ENCODE measurements at regions not wholly inside any gene's neighbourhood (a gene's known extent, or its start where the extent isn't known, plus 50 kb on each side); places are given as distances from the start of the nearest gene placed in this dataset.

DNA sequence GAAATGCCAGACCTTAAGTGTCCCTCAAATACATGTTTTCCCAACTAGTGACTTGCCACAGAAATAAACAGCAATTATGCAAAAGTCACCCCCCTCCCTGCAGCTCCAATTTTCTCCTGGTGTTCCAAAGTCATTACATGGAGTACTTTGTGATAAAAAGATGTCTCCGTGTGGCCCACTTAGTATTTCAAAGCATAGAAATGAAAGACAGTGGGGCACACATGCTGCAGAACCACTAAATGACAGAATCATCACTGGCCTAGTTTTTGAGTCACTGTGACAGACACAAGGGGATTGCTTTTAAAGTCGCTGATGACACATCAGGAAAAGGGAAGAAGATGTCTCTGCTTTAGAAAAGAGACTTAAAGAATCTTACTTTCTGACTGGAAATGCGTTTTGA lies 323.4 kb downstream of the PSAT1 start:
- TF ChIP-seq, protein P1, sequence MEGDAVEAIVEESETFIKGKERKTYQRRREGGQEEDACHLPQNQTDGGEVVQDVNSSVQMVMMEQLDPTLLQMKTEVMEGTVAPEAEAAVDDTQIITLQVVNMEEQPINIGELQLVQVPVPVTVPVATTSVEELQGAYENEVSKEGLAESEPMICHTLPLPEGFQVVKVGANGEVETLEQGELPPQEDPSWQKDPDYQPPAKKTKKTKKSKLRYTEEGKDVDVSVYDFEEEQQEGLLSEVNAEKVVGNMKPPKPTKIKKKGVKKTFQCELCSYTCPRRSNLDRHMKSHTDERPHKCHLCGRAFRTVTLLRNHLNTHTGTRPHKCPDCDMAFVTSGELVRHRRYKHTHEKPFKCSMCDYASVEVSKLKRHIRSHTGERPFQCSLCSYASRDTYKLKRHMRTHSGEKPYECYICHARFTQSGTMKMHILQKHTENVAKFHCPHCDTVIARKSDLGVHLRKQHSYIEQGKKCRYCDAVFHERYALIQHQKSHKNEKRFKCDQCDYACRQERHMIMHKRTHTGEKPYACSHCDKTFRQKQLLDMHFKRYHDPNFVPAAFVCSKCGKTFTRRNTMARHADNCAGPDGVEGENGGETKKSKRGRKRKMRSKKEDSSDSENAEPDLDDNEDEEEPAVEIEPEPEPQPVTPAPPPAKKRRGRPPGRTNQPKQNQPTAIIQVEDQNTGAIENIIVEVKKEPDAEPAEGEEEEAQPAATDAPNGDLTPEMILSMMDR (IDR thresholded peaks at IDR 0.05; ENCODE audit: insufficient read depth, low read length, poor library complexity, severe bottlenecking): no peak
- TF ChIP-seq EZH2phosphoT487 (conservative IDR thresholded peaks at IDR 0.05; ENCODE audit: low read length): no peak
